DMS114 treated with DMSO at 0.1 percent for 48 hours (cell line): ENCODE measurements at regions not wholly inside any gene's neighbourhood (a gene's known extent, or its start where the extent isn't known, plus 50 kb on each side); places are given as distances from the start of the nearest gene placed in this dataset.

Experiments
- DNase-seq: peaks from one replicate; lab custom pipeline; 2025; ENCODE audit not compliant: unreplicated experiment; lab: John Stamatoyannopoulos, UW

DNA sequence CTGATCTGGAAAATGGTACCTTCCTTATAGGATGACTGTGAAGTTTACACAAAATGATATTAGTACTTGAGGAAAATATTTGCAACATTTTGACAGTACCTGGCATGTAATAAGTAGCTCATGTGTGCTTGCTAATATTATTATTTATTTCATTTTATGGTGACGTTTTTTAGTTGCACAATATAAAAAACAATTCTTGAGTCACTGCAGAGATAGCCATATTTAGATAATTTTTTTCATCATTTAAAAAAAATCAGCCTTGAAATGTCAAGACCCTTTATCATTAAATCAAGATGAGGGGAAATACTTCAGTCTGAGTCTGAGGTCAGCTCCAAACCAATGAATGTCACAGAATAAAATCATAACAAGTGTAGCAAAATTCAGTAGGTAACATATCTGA is 196.8 kb upstream of the RUNX1 start:
- DNase-seq, result no peak

DNA sequence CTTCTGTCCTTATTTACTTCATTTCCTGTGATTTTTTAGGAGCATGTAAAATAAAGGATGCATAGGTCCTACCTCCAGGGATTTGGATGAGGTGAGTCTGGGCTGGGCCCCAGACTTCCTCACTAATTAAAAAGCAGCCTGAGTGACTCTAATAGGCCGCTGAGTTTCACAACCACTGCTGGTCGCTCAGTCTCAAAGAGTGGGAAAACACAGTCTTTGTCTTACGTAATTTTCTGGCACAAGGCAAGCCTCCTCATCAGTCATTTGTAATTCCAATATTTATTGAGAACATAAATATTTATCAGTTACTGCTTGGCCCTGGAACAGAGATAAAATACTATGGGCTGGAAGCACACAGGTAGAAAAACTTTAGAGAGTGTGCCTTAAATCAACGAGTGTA is 195.4 kb upstream of the RUNX1 start:
- DNase-seq, result no peak

DNA sequence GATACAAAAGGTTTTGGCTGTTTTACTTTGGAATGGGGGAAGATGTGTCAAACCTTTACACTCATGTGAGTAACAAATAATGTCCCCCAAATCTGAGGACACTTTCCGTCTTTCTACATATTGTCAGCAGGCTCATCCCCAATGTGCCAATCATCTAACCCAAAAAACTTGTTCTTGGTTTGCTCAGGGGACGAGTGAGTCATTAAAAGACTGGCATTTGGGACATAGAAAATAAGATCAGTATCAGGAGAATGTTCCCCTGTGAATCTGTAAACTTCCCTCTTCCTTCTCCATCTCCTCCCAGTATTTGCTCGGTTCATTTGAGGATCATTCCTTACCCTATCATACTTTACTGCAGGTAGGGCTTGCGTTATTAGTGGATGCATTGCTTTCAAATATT is 194.1 kb upstream of the RUNX1 start:
- no peak for DNase-seq

DNA sequence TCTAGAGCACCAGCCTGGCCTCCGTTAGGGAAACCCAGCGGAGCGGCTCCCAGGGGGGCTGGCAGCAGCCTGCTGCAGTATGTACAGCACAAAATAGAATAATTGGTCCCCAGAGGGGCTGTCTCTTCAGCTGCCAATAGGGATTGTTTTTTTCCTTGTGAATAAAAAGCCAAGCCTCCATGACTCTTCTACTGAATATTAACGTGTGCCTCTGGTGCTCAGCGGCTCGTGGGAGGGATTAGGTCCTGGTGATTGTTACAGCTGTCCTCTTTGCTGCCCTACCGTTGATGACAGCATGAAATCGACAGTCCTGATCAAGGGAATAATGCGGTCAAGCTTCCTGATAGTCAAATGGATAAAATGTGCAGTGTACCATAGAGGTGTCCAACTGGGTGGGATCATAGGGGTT is 190.7 kb upstream of the RUNX1 start:
- no peak for DNase-seq

DNA sequence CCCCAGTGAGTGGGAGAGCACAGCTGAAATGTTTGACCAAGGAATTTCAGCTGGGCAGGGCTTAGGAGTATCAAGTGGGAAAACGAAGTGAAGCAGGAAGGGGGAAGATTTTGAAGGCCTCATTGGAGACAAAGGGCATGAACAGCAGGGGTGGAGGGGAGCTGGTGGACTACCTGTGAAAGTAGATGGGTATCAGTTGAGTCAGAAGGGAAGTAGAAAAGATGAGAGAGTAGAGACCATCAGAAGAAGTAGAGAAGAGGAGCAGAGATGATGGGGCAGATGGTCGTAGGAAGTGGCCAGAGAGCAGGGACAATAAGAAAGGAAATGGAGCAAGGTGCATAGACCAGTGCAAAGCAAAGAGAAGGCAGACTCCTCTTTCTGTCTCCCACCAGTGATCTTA is 189.0 kb upstream of the RUNX1 start:
- DNase-seq, result no peak

DNA sequence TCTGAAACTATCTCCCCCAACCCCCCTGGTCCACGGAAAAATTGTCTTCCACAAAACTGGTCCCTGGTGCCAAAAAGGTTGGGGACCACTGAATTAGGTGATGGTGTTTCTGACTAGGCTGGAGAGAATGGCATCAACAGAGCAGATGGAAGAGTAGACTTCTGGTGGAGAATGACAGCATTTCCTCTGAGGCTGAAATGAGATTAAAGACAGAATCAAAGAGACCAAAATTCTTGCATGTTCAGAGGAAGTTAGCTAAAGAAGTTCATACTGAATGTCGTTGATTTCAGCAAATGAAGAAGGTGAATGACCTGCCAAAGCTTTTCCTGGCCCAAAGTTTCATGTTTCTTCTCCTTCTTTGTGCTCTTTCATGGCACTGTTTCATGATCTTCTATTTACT is 188.2 kb upstream of the RUNX1 start:
- DNase-seq, result no peak

DNA sequence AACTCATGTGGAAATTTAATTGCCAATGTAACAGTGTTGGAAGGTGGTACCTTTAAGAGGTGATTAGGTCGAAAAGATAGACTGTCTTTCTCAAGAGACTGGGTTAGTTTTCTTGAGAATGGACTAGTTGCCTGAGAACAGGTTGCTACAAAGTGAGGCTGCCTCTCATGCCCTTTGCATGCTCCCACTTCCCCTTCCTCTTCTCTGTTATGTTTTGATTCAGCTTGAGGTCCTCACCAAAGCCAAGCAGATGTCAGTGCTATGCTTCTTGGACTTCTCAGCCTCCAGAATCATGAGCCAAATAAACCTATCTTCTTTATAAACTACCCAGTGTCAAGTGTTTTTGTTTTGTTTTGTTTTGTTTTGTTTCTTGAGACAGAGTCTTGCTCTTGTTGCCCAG is 187.0 kb upstream of the RUNX1 start:
- no peak for DNase-seq

DNA sequence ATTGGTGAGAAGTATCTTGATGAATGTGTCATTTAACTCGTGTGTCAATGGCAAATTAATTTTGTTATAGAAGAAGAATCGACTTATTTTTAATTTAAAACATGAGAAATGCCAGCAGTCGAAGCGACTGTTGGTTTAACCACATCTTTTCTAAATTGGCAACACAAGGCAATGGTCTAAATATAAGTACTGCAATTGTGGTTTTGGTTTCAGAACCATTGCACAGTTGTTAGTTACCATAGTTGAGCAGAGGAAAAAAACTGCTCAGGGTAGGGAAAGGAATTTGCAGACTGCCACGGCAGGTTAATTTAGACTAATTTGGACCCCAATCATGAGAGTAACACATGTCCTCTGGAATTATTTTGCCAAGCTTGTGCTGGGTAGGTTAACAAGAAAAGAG is 185.6 kb upstream of the RUNX1 start:
- DNase-seq, result no peak

DNA sequence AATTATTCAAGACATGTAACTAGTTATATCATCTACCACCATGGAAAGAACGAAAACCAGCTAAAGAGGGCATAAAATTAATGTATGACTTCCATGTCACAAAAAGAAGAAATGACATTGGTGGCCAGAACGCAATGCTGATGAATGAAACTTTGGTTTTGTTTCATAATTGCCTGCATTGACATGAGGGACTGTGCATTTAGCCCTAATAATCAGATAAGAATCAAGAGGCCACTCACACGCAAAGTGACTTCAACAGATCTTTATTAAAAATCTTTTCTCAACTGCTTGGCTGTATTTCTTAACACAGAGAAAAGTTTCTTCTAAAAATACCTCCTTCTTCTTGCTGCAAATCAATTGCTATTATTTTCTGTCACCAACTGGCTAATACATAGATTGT is 184.7 kb upstream of the RUNX1 start:
- no peak for DNase-seq

DNA sequence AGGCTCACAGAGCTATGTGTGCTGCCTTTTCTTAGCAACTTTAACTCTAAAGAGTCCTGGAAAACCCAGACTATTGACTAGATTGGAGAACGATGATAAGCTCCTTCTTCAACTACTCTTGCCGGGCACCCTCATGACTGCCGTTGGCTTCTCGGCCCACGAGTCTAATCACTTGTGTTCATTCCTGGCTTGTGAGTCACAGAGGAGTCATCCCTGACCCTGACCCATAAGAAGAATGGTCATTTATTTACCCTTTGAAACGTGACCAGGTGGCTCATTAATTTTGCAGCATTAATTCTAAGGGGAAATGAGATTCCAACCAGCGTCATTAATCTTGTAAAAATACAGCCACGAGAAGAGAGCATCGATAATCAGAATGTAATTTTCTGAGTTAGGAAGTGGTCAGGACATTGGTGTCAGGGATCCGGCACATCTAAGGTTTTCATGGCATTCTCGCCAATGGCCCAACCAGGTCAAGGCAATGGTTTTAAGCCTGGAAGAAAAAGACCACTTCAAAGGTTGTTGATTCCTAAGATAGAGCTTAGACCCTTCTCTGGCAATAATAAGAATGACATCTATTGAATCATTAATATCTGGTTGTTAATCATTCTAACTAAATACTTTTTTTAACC is 183.6 kb upstream of the RUNX1 start:
- DNase-seq, result no peak

DNA sequence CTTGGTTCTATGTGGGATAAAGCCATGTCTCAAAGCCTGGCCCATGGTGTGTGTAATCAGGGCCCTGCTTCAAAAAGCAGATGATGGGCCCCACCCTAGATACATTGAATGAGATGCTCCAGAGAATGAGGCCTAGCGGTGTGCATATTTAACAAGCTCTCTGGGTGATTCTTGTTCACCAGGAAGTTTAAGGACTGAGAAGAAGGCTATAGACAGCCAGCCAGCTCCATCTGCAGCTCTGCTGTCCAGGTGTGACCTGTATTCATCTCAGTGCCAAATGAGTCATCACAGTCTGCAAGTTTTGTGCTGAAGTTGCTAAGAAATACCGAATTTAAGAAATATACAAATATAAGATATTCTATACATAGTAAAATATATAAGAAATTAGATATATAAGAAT is 182.0 kb upstream of the RUNX1 start:
- DNase-seq, result no peak

DNA sequence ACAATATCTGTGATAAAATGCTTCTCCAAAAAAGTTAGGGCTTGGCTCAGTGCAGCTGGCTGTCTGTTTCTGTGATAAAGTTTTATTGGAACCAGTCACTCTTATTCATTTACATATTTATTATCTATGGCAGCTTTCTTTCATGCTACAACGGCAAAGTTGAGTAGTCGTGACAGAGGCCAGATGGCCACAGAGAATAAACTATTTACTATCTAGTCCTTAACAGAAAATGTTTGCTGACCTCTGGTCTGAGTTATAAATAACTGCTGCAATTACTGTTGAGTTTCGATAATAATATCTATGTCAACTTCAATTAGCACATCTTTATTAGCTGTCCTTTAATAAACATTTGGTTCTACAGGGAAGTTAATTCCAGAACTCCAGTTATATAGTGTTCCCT is 180.2 kb upstream of the RUNX1 start:
- no peak for DNase-seq

DNA sequence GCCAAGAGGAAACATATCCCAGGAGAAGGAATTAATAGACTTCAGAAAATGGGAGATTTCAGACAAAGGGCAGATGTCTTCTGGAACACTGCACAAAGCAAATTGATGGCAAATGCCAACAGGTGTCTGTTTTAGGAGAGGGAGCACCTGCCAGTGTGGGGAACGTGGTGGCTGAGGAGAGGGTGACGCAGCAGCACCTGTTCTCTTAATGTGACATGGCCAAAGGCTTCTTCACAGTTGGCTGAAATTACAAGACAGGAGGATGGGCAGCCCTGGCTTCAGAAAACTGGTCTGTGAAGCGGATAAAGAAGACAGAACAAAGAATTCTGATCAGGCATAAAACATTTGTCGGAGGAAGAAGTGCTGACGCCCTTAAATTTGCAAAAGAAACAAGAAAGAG is 178.7 kb upstream of the RUNX1 start:
- no peak for DNase-seq

DNA sequence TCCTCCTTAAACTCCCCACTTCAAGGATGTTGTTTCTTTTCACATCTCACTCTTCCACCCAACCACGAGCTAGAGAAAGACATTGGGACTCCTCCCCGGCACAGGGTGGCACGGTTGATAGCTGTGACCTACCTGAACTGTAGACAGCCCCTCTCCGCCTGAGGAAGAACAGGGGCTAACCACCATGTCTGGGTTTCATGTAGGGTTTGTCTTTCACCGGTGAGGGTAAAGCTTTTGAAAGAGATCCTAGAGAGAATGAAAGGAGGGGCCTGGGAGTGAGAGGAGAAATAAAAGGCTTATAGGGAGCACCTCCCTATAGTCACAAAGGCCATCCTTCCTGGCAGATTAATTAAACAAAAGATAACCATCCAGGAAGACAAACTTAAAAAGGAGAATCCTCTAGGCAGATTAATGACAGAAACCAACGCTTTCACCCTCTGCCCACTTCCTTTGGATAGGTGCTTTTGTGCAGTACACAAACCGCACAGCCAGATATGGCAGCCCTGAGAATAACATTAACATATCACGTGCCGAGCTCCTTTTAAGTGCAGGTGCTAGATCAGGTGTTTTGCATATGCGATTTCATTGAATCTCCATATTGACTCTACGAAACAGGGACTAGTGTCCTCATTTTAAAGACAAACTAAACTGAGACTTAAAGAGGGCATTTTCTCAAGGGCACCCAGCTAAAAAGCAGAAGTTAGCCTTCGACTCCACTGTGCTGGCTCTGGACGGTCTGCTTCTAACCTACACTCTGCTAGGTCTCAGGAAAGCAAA is 178.1 kb upstream of the RUNX1 start:
- no peak for DNase-seq

DNA sequence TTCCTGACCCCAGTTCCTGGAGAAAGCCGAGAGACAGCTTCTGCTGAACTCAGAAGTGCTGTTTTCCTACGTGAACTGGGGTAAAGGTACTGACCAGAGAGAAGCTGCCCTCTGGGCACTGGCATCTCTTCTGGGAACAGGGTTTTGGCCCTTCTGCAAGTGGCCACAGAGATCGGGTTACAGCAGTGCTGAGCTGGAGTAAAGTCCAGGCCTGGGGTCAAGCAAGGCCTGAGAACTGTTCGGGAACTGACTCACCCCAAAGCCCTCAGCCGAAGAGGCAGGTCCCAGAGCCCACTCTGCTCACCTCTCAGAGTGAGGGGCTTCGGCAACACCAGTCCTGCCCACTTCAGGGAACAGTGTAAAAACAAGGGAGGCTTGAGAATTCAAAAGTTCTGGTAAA is 177.2 kb upstream of the RUNX1 start:
- DNase-seq, result no peak

DNA sequence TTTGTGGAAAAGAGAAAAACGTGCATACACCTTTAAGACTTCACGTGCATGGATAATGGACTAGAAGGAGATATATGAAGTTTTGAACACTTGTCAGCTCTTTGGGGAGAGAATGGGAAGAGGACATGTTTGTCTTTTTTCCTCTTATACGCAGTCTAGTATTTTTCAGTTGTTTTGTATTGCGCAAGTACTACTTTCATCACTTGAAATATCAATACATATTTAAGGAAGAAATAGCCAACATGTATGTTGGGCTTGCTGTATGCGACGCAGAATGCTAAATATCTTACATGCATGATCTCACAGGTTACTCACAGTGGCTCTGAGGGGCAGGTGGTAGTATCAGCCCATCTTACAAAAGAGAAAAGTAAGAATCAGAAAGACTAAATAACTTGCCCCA is 176.5 kb upstream of the RUNX1 start:
- DNase-seq, result no peak

DNA sequence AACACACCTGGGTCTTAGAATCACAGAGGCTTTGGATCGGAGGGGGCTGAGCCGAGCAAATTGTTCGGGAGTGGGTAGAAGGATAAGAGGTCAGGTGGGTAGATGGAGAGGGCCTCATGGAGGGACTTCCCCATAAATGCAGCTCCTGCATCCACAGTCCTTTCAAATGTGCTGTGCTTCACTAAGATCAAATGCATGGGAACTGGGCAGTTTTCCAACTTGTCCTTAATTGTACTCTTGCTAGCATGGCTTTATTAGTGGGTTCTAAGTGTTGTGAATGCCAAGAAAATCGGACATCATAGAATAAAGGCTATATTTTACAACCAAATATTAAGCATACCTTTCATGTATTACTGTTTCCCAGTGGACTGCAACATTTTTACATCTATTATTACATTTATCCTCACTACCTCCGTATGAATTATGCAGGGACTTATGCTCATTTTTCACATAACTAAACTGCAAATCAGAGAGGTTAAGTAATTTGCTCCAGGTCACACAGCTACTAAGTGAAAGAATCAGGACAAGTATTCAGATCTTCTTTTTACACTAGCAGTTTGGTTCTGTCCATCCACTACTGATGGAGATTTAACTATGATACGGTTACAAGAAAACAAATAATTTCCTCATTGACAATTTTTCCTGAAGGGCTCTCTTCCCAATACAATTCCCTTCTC is 174.5 kb upstream of the RUNX1 start:
- no peak for DNase-seq

DNA sequence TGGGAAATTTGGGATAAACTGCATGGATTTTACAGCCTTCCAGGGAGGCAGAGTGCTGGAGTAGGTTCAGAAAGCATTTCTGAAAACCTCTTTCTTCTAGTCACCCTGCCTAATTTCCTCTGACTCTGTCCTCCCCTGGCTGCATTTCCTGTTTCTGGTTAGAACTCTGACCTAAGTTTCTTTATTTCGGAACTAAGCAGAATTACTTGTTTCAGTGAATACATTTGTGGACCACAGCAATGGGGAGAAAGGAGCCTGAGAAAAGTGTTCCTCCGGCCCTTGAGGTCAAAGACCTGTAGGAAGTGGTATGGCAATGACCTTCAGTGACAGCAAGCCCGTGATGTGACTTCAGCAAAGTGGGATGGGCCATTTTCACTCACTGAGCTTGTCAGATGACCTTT is 173.4 kb upstream of the RUNX1 start:
- DNase-seq, result no peak

DNA sequence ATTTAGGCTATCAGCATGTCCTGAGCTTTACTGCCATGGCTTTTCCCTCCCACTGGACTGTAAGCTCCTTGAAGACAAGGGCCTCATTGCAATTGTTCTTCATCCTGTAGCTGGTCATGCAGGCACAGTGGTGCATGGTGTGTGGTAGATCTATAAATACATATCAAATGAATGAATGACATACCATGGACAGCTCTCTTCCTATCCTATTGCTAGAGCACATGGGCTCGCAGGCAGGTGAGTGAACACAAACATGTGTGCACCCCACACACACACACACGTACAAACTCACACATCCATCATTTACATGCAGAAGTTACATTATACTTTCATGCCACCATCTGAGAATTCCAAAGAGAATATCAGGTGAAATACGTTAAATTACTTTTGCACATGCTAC is 172.9 kb upstream of the RUNX1 start:
- DNase-seq, result no peak

DNA sequence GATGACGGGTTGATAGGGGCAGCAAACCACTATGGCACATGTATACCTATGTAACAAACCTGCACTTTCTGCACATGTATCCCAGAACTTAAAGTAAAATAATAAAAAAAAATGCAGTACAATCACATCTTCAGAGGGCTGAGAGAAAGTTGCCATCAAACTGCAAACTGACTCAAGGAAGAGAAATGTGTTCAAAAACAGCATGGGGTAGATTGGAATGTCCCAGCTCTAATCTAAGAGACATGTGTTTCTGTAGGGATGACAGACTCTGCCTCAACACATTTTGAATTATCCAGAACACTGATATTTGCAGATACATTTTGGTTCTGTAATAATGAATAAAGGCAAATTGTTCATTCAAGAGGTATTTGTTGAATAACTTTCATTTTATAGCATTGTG is 171.2 kb upstream of the RUNX1 start:
- no peak for DNase-seq

DNA sequence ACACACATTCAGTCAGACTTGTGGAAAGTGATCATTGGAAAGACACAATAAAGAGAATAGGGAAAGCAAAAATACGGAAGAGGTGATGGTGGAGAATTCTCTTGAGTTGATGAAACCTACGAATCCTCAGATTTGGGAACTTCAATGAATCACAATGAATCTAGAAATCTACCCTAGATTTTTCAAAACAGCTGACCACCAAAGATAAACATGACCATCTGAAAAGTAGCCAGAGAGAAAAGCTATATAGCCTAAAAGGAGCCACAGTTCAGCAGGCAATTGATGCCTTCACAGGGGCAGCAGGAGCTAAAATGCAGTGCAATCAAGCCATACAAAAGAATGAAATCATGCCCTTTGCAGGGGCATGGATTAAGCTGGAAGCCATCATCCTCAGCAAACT is 170.6 kb upstream of the RUNX1 start:
- no peak for DNase-seq

DNA sequence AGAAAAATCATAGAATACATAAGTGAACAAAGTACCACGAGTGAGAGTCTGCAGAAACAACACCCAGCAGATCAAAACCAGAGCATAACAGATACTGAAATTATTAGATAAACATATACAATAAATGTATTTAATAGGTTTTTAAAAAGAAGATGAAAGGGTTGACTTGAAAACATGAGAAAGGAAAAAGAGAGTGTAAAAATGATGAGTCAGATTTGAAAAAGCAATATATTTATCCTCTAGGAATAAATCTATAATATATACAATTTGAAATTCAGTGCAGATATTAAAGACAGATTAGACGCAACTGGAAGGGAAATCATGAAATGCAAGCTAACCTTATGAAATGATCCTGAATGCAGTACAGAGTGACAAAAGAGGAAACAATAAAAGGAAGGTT is 170.2 kb upstream of the RUNX1 start:
- no peak for DNase-seq
